Right kidney (tissue), 1 donor: ENCODE measurements at regions not wholly inside any gene's neighbourhood (a gene's known extent, or its start where the extent isn't known, plus 50 kb on each side); places are given as distances from the start of the nearest gene placed in this dataset.
"Not testable (repeated sequence)": the region's sequence is repeated elsewhere in the genome, so short reads cannot be mapped to it uniquely, and the experiment has no call there.

Experiments
- DNase-seq: peaks from one replicate; pipeline ENCODE4 v3.0.0-alpha.2; 2016

GRCh38 chr9:135358552-135358940 is 121.0 kb upstream of the PPP1R26 start:
- DNase-seq, result no peak

GRCh38 chr9:135359764-135360163 is 119.8 kb upstream of the PPP1R26 start:
- DNase-seq, result no peak

GRCh38 chr9:135360617-135361016 is 119.0 kb upstream of the PPP1R26 start:
- DNase-seq, result no peak

- not testable (repeated sequence) for DNase-seq
Observed at GRCh38 chr9:135361668-135362067, 117.9 kb upstream of the PPP1R26 start.

GRCh38 chr9:135363596-135363995 is 116.0 kb upstream of the PPP1R26 start:
- DNase-seq, result no peak

- DNase-seq, result no peak
Observed at GRCh38 chr9:135365013-135365768, 114.4 kb upstream of the PPP1R26 start.

GRCh38 chr9:135366104-135366503 is 113.5 kb upstream of the PPP1R26 start:
- DNase-seq, result no peak

GRCh38 chr9:135369412-135369990 is 110.1 kb upstream of the PPP1R26 start:
- no peak for DNase-seq

- DNase-seq, result no peak
Observed at GRCh38 chr9:135370411-135371375, 108.9 kb upstream of the PPP1R26 start.

GRCh38 chr9:135371535-135371934 is 108.0 kb upstream of the PPP1R26 start:
- no peak for DNase-seq

GRCh38 chr9:135372036-135372435 is 107.5 kb upstream of the PPP1R26 start:
- DNase-seq, result no peak

- DNase-seq, result no peak
Observed at GRCh38 chr9:135372501-135373008, 107.0 kb upstream of the PPP1R26 start.

- DNase-seq, result no peak
Observed at GRCh38 chr9:135373151-135373685, 106.4 kb upstream of the PPP1R26 start.

- DNase-seq, result no peak
Observed at GRCh38 chr9:135373820-135374219, 105.8 kb upstream of the PPP1R26 start.

GRCh38 chr9:135374591-135374990 is 105.0 kb upstream of the PPP1R26 start:
- no peak for DNase-seq

GRCh38 chr9:135375001-135375400 is 104.6 kb upstream of the PPP1R26 start:
- DNase-seq, result no peak

- no peak for DNase-seq
Observed at GRCh38 chr9:135376511-135377265, 102.9 kb upstream of the PPP1R26 start.

GRCh38 chr9:135377431-135377830 is 102.2 kb upstream of the PPP1R26 start:
- no peak for DNase-seq

- no peak for DNase-seq
Observed at GRCh38 chr9:135378751-135379150, 100.8 kb upstream of the PPP1R26 start.

- DNase-seq, result no peak
Observed at GRCh38 chr9:135379540-135380267, 99.9 kb upstream of the PPP1R26 start.
